Panc1 (cell line): ENCODE measurements at regions not wholly inside any gene's neighbourhood (a gene's known extent, or its start where the extent isn't known, plus 50 kb on each side); places are given as distances from the start of the nearest gene placed in this dataset.

Source experiments
- ATAC-seq: fragments of 200-7000 bp; cut with Tn5 transposase; 2 replicates; pipeline ENCODE4 v1.9.1; 2020; ENCODE audit warnings: mild to moderate bottlenecking, moderate library complexity
- BruUV-seq: library from RNA; stranded (reverse); fragments of 400-500 nt; replicated peaks from 2 replicates; lab custom pipeline; 2021; lab: Mats Ljungman, UMichigan
- CTCF ChIA-PET: fragments of 300-600 bp; sonication (Branson Sonifier 250); formaldehyde crosslinking; loops from one replicate; lab custom pipeline; 2022; ENCODE audit warnings: antibody characterized with exemption; lab: Charles Lee
- POLR2A ChIA-PET: fragments of 300-600 bp; sonication (Branson Sonifier 250); formaldehyde crosslinking; loops from one replicate; lab custom pipeline; 2022; ENCODE audit warnings: antibody characterized with exemption; lab: Charles Lee
- DNase-seq: peaks from one replicate; pipeline ENCODE4 v3.0.0-alpha.2; 2010; ENCODE audit warnings: low read depth, low spot score
- H3K27ac ChIP-seq: 2 replicates; pipeline ENCODE4 v1.5.1; 2011; ENCODE audit warnings: mild to moderate bottlenecking, low read length, inconsistent platforms
- H3K27me3 ChIP-seq: fragments of 200-500 bp; sonication (Bioruptor generic); 2 replicates; pipeline ENCODE4 v1.6.0; 2014; ENCODE audit warnings: low read length, inconsistent platforms; ENCODE audit not compliant: control insufficient read depth, insufficient read depth
- H3K36me3 ChIP-seq: fragments of 200-500 bp; sonication (Bioruptor generic); 2 replicates; pipeline ENCODE4 v1.5.1; 2014; ENCODE audit warnings: inconsistent platforms, mild to moderate bottlenecking, low read length, moderate library complexity; ENCODE audit not compliant: control insufficient read depth, insufficient read depth
- H3K4me1 ChIP-seq: 2 replicates; pipeline ENCODE4 v1.5.1; 2011; ENCODE audit warnings: inconsistent platforms, mild to moderate bottlenecking, low read length, moderate library complexity; ENCODE audit not compliant: control insufficient read depth, insufficient read depth
- H3K4me3 ChIP-seq, 2 experiments: 2 replicates each; pipeline ENCODE4 v1.5.1; 2011 to 2012; ENCODE audit warnings: low read depth in 2 of 2, low read length in 2 of 2, mild to moderate bottlenecking in 2 of 2, inconsistent platforms in 1 of 2, moderate library complexity in 1 of 2
- H3K9me3 ChIP-seq: fragments of 200-500 bp; sonication (Bioruptor generic); 2 replicates; pipeline ENCODE4 v1.5.1; 2014; ENCODE audit warnings: low read depth, mild to moderate bottlenecking, inconsistent platforms, low read length, moderate library complexity; ENCODE audit not compliant: control insufficient read depth, insufficient read depth
- POLR2AphosphoS5 ChIP-seq: IDR thresholded peaks from 2 replicates; pipeline ENCODE4 v1.6.1; 2012; ENCODE audit warnings: mild to moderate bottlenecking, low read depth, low read length, moderate library complexity
- SIN3A ChIP-seq: IDR thresholded peaks from 2 replicates; pipeline ENCODE4 v1.6.1; 2012; ENCODE audit warnings: low read depth, mild to moderate bottlenecking, low read length, moderate library complexity, borderline replicate concordance; ENCODE audit not compliant: insufficient read depth
- TCF7L2 ChIP-seq: IDR thresholded peaks from 2 replicates; pipeline ENCODE4 v1.6.1; 2011; ENCODE audit warnings: mild to moderate bottlenecking, low read depth, low read length, inconsistent platforms
- in situ Hi-C: cut with HindIII; loops from 2 replicates; pipeline ENCODE4 v1.10.0; 2016; ENCODE audit warnings: low sequenced_read_pairs, low pct_unique_long_range_greater_than_20kb
- intact Hi-C: fragments of 100-400 bp; cut with micrococcal nuclease; formaldehyde crosslinking; loops from one replicate; pipeline ENCODE4 v1.10.0; 2022; ENCODE audit not compliant: unreplicated experiment
- TF ChIP-seq, protein P1 (sequence below): fragments of 450-650 bp; IDR thresholded peaks from 2 replicates; pipeline ENCODE4 v1.5.1; 2017; ENCODE audit warnings: mild to moderate bottlenecking
- TF ChIP-seq, protein P2 (sequence below), 2 experiments: IDR thresholded peaks; 2 replicates each; pipeline ENCODE4 v1.6.1; 2011 to 2012; ENCODE audit warnings: low read depth in 2 of 2, control low read depth in 1 of 2, low read length in 1 of 2, mild to moderate bottlenecking in 1 of 2, moderate library complexity in 1 of 2; ENCODE audit not compliant: insufficient read depth in 1 of 2

DNA sequence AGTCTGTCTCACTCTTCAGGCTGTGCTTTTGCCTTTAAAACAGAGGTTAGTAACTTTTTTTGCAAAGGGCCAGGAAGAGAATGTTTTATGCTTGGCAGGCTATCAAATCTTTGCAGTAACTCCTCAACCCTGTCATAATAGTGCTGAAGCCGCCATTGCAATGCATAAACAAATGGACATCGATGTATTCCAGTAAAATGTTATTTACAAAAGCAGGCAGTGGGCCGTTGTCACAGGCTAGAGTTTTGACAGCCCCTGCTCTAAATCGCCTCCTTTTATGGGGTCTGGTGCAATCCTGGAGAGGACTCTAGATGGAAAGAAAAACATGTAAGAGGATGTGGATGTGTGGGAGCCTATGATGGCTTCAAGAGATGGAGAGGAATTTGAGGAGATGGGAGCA lies 568.3 kb downstream of the TYW1 start:
- TF ChIP-seq SIN3A (no peak), TCF7L2 (no peak), POLR2AphosphoS5 (no peak)
- TF ChIP-seq, protein P1, sequence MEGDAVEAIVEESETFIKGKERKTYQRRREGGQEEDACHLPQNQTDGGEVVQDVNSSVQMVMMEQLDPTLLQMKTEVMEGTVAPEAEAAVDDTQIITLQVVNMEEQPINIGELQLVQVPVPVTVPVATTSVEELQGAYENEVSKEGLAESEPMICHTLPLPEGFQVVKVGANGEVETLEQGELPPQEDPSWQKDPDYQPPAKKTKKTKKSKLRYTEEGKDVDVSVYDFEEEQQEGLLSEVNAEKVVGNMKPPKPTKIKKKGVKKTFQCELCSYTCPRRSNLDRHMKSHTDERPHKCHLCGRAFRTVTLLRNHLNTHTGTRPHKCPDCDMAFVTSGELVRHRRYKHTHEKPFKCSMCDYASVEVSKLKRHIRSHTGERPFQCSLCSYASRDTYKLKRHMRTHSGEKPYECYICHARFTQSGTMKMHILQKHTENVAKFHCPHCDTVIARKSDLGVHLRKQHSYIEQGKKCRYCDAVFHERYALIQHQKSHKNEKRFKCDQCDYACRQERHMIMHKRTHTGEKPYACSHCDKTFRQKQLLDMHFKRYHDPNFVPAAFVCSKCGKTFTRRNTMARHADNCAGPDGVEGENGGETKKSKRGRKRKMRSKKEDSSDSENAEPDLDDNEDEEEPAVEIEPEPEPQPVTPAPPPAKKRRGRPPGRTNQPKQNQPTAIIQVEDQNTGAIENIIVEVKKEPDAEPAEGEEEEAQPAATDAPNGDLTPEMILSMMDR = no peak
- TF ChIP-seq, protein P2, sequence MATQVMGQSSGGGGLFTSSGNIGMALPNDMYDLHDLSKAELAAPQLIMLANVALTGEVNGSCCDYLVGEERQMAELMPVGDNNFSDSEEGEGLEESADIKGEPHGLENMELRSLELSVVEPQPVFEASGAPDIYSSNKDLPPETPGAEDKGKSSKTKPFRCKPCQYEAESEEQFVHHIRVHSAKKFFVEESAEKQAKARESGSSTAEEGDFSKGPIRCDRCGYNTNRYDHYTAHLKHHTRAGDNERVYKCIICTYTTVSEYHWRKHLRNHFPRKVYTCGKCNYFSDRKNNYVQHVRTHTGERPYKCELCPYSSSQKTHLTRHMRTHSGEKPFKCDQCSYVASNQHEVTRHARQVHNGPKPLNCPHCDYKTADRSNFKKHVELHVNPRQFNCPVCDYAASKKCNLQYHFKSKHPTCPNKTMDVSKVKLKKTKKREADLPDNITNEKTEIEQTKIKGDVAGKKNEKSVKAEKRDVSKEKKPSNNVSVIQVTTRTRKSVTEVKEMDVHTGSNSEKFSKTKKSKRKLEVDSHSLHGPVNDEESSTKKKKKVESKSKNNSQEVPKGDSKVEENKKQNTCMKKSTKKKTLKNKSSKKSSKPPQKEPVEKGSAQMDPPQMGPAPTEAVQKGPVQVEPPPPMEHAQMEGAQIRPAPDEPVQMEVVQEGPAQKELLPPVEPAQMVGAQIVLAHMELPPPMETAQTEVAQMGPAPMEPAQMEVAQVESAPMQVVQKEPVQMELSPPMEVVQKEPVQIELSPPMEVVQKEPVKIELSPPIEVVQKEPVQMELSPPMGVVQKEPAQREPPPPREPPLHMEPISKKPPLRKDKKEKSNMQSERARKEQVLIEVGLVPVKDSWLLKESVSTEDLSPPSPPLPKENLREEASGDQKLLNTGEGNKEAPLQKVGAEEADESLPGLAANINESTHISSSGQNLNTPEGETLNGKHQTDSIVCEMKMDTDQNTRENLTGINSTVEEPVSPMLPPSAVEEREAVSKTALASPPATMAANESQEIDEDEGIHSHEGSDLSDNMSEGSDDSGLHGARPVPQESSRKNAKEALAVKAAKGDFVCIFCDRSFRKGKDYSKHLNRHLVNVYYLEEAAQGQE (IDR thresholded peaks at IDR 0.05; ENCODE audit: insufficient read depth in 1 of 2, low read depth in 2 of 2, low read length in 1 of 2) = no peak
- no peaks in the 10 kb centered on the region for H3K27me3 ChIP-seq
- in situ Hi-C loops = no loop called here
- no peak for DNase-seq
- H3K36me3 ChIP-seq = no peaks in the 10 kb centered on the region
- no peak overlapping the region for H3K27ac ChIP-seq
- no peaks in the 10 kb centered on the region for H3K9me3 ChIP-seq
- H3K4me3 ChIP-seq = no peak overlapping the region
- H3K4me1 ChIP-seq = no peaks in the 10 kb centered on the region
- CTCF ChIA-PET = no interaction called here
- BruUV-seq = no TSS peak
- POLR2A ChIA-PET = no interaction called here
- ATAC-seq = no peak
- intact Hi-C loops = no loop called here

DNA sequence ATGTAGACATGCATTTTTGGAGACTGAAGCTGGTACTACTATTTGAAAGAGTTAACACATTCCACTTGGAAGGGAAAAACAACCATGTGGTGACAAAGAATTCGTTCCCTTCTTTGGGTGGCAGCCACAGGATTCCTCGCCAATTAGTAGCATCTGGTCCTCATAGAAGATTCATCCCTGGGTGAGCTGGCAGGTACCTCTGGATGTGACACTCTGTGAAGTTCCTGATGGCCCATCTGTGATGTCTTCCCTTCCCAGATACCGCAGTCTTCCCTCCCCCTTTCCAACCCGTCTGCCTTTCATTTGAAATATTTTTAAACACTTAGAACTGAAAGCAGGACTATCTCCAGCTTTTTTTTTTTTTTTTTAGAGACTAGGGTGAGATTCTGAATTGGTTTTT lies 569.5 kb downstream of the TYW1 start:
- no TSS peak for BruUV-seq
- Histone ChIP-seq H3K4me3 (no peak overlapping the region), H3K4me1 (no peaks in the 10 kb centered on the region), H3K27ac (no peak overlapping the region), H3K36me3 (no peaks in the 10 kb centered on the region), H3K27me3 (no peaks in the 10 kb centered on the region), H3K9me3 (no peaks in the 10 kb centered on the region)
- intact Hi-C loops = no loop called here
- in situ Hi-C loops = no loop called here
- TF ChIP-seq POLR2AphosphoS5 (no peak), TCF7L2 (no peak), SIN3A (no peak)
- TF ChIP-seq, protein P1 = no peak
- TF ChIP-seq, protein P2 (IDR thresholded peaks at IDR 0.05; ENCODE audit: insufficient read depth in 1 of 2, low read depth in 2 of 2, low read length in 1 of 2) = no peak
- ATAC-seq = no peak
- no peak for DNase-seq
- CTCF ChIA-PET = interaction anchor here (0.6 kb wide), 1 partner anchor 1245 kb away, joined by 3 read pairs; no protein-coding TSS in a partner anchor
- POLR2A ChIA-PET = interaction anchor here (0.6 kb wide), 1 partner anchor 154 kb away, joined by 3 read pairs; no protein-coding TSS in a partner anchor
